ENCODE measurements at regions not wholly inside any gene's neighbourhood (a gene's known extent, or its start where the extent isn't known, plus 50 kb on each side); places are given as distances from the start of the nearest gene placed in this dataset.
A peak's percentile ranks its signal among the peaks of the same experiment; 100 is the strongest.

DNA sequence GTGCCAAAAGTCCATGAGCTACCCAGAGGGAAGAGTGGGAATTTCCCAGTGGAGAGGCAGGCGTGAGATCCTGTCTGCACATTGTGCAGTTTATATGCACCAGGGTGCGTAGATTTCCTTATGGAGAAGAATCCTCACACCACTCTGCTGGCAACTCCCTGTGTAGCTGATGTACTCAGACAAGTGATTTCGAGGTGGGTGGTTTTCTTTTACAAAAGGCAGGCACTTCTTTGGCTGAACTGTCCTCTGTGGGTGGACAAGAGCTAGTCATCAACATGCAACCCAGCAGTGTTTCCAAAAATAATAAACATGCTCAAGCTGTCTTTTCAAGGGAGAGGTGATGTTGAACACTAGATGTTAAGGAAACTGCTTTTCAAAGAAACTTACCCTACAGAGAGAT, 121.7 kb upstream of the NXT1 start:
- DNase-seq = no peak

DNA sequence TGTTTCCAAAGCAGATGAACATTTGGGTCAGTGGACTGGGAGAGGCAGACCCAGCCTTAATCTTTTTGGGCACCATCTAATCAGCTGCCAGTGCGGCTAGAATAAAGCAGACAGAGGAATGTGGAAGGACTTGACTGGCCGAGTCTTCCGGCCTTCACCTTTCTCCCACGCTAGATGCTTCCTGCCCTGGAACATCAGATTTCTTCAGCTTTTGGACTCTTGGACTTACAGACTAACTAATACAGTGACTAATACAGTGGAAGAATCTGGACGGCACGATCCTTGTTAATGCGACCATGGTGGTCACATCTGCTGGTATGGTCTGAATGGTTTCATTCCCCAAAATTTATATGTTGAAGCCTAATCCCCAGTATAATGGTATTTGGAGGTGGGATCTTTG, 122.6 kb upstream of the NXT1 start:
- DNase-seq = no peak

DNA sequence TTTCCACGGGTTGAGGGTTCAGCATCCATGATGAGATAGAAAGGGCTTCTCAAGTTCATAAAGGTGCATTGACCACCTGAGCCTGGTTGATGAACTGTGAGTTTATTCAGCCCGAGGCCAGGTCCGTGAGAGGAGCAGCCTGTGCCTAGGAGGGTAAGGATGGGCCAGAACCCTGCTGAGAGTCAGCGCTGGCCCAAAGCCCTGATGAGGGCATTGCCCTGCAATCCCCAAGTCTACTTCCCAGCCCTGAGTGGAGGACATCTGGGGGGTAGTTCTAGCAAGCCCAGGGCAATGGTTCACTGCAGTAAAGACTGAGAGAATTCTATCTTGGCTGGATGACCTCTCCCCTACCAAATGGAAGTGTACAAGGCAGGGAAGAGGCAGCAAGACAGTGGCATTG, 123.3 kb upstream of the NXT1 start:
- DNase-seq = no peak

DNA sequence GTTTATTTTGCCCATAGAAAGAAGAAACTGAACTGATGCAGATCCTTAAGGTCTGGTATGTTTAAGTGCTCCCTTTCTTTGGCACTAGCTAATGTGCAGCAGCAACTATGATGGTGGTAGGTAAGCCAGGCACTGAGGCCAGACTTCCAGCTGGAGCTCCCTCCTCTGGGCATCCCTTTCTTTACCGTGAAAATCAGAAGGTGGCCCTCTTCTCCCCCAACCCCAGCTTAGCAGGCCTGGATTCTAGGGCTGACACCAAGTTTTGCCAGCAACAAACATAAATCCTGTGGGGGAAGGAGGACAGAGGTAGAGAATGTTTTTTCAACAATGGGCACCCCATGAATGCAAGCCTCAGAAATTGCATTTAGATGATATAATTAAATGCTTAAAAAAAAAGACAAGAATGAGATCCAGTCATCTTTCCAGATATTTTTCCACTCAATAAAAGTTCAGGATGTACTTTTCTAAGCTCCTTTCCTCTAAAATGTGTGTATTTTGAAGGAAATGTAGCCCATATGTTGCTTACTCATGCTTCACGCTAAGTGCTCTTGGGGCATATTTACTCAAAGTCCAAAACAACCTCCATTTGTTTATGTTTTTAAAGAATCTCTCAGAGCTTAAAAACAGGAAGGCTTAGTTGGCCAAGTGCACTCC, 123.9 kb upstream of the NXT1 start:
- DNase-seq = no peak

DNA sequence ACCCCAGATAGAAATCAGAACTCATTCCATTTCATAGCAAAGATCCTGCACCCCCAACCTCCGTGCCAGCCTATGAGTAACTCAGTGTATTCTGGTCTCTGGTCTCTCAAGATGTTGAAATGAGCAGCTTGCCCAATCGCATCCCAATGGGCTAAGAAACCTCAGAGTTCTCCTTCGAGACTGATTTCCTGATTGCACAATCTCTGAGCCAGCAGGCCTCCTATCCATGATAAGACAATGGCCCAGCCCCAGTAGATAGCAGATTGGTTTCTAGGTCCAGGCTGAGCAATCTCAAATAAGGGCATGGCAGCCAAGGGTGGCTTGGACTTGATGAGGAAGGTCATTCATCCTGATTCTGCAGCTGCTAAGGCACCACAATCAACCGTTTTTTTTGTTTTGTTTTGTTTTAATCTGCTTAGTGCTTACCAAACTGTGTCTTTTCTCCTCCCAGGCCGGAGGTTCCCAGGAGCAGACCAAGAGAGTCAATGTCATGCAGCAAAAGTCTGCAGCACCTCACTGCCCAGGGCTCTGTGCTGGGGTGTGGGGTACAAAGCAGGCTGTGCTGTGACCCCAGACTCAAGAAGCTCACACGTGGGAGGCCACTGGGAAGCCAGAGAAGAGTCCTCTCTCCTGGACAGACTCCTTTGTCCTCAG, 125.1 kb upstream of the NXT1 start:
- peak in 1 of 2 donors; percentile 72 for DNase-seq

DNA sequence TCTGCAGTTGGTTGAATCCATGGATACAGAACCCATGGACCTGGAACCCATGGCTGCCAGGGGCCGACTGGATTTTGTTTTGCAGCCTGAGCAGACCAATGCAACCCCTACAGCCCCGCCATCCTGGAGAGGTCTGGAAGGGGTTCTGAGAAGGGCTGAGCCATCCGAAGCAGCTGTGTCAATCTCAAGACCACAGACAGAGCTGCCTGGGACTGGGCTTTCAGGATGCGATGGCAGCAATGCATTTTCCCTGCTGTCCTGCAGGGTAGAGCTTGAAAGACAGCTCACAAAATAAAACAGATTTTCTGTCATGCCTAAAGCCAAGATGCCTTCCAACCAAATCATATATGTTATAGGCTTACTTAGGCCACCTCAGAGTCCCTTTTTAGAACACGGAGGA, 125.8 kb upstream of the NXT1 start:
- no peak for DNase-seq

DNA sequence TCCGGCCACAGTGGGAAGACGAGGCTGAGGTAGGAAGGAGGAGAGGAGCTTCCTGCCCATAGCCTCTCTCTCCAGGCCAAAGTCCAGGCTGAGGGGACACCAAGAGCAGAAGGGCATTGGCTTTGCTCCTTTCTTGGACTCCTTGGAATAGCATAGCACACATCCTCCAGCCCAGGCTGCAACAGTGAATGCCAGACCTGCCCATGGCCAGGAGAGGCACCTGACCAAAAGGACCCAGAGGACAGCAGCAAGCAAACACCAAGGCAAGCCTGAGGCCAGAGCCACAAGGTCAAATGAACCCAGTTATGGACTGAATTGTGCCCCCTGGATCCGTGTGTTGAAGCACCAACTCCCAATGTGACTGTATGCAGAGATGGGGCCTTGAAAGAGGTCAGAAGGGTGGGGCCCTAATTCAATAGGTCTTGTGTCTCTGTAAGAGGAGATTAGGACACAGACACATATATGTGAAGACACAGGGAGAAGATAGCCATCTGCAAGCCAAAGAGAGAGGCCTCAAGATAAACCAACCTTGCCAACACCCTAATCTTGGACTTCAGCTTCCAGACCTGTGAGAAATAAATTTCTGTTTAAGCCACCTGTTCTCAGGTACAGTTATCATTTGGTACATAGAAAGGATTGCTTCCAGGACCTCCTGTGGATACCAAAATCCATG, 126.5 kb upstream of the NXT1 start:
- no peak for DNase-seq

DNA sequence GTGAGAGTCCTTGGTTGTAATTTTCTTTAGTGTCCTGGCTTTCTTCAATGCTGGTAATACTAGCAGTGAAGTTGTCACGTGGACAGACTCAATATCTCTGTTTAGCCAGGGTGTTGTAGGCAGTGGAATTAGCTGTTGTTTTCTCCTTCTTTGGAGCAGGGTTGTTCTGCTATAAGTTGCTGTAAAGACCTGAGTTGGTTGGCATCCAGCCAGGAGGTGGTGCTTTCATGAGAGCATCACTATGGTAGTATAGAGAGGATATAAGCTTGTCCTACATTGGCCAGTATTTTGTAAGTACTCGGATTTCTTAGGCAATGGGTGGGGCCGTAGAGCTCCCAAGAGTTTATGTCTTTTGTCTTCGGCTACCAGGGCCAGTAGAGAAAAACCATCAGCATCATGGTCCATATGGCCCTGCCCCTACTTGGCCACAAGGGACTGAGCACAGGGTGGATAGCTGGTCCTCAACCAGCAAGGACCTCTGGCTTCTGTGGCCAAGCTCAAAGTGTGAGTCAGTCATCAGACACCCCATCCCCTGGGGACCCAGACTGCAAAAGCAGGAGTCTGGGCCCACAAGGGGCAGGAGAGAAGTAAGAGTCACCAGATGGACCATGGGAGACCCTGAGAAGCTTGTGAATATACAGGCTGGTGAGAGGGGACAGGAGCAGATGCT, 127.9 kb upstream of the NXT1 start:
- no peak for DNase-seq

DNA sequence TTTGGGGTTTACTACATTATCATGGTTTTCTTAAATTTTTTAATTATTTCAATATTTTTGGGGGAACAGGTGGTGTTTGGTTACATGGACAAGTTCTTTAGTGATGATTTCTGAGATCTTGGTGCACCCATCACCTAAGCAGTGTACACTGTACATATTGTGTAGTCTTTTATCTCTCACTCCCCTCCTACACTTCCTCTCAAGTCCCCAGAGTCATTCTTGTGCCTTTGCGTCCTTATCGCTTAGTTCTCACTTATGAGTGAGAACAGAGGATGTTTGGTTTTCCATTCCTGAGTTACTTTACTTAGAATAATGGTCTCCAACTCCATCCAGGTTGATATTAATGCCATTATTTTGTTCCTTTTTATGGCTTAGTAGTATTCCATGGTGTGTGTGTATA, 130.9 kb upstream of the CD93 start:
- no peak for DNase-seq

DNA sequence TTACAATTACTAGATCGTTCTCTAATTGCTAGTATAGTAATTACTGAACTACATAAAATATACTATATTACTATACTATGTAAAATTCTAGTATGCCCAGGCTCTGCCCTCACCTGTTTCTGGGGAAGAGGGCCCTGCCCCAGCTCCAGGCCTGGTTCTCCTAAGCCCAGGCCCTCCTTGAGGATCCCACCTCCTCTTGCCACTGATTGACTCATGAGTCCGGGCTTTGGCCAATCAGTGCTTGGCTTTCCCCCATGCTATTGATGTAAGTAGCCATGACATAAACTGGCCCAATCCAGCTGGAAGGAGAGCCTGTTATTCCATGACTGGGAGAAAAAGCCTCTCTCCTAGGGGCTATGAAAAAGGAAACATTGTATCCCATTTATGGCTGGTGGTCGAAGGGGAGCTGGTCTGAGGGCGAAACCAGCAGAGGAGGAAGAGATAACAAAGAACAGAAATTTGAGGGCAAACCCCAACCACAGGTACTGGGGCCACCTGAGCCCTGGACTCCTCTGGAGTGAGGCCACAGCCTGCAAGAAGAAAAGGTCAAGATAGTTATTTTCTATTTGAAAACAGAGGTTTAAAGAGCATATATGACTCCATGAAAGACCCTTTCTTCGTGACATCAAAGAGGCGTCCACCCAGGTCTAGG, 129.3 kb upstream of the CD93 start:
- no peak for DNase-seq

DNA sequence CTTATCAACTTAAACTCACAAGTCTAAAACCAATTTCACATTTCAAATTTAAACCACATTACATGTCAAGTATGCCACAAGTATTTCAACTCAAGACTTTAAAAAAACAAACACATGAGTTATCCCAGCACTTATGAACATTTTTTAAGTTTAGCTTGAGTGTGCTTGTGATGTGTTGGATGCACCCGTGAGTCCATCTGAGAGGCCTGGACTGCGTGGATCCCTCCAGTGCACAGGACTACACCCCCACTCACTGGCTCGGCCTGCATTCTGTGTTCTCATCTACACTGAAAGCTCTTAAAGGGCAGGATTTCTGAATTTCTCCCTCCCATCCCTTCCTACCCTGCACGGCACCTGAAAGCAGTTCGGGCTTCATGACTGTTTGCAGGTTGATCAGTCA, 128.8 kb upstream of the CD93 start:
- no peak for DNase-seq

DNA sequence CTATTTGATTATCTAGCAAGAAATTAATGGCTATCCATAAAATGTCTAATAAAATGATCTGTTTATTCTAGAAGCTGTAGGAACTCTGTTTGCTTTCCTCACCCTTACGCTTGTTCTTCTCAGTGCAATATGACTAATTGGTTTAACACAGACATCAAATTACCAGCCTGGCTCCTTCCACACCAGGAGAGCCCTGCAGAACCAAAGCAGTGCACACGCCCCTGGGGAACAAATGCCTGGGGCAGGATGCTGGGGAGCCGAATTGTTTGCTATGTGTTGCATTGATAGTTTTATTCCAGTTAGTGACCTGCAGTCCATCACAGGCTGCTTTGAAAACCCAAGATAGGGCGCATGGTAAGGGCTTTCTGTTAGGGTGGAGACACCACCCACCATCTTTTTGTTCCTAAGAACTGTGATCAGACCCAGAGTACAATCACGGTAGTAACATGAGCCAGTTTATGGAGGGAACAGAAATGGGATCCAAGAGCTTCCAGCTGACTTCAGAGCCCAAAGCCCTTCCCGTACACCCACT, 126.4 kb upstream of the CD93 start:
- no peak for DNase-seq

DNA sequence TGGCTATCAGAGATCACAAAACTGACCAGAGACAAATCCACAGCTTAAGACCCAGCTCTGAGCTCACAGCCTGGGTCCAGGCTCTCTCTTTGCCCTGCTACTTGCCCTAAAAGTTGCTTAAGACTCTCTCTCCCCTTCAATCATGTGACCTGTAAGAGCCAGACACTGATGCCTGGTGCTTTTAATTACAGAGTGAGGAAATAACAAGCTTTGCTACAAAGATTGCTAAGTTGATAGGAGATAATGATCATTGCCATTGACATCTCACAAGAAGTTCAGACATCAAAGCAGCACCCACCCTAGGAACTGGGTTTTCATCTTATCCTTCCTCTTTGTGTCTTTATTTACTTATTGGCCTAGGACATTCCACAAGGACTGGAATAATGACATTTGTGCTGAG, 125.9 kb upstream of the CD93 start:
- DNase-seq = no peak

DNA sequence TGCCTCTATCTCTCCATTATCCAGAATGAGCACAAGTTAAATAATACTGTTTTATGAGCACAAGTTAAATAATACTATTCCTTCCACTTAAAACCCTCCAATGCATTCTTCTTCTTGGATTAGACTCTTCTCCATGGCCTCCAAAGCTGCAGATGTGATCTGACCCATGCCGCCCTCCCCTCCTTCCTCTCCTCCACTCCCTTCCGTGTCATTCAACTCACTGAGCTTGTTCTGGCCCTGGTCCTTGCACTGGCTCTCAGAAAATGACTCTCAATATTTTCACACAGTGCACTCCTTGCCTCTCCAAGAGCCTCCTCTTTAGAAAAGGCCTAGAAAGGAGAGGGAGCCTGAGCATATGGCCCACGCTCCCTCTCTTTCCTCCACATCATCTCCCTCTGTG, 125.0 kb upstream of the CD93 start:
- DNase-seq = no peak

DNA sequence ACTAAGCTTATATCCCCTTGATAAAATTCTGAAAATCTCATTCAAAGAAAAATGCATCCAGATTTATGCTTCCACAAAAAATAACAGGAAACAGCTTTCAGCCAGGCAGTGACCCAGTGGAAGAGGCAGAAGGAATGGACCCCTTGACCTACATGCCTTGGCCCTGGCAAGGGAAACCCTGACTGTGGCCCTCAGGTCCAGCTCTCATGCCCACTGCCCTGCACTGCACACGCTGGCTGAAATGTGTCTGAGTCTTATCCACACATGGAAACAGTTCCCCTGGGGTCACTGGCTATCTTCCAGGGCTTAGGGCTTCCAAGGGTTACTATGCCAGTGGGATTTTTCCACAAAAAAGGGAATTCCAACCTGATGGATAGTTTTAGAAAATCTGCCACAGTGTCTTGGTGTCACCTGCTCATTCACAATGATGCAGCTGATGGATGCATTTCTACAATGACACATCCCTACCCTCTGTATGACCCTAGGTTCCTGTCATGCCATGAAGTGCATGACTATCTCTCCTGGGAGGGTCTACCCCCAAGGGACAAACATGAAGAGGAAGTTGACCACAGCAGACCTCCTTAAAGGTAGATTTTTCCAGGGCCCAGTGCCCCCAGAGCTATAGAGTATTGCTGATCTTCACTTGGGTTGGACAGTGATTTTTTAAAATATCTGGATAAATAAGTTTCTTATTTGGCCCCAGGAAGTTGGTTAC, 121.9 kb upstream of the CD93 start:
- no peak for DNase-seq

DNA sequence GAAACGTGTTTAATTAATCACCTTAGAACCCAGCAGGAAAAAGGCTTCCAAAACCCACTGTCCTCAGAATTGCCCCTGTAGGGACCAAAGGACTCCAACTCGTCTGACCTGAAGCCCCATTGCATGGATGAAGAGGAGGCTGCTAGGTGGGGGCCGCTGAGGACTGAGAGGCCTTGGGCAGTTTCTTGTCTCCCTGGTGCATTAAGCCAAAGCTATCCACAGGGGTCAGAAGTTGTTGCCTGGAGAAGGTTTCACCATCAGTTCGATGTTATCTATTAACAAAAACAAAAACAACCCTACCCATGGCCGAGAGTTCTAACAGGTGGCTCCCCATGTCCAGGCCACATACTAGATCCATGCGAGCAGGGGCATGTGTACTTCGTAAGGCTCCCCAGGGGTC, 120.9 kb upstream of the CD93 start:
- DNase-seq = no peak

DNA sequence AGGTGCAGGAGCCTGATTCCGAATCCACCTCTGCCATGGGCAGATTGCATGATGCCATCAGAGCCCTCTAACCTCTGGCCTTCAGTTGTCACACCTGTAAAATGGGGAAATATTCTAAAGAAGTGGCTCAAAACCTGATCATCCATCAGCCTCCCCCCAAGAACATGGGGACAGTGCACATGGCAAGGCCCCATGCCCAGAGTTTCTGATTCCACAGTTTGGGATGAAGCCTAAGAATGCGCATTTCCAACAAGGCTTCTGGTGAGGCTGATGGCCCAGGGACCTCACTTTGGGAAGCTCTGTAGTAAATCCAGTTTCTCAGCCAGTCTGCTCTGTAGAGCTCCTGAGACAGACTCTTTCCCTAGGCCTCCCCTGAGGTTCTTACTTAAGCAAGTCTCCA, 119.9 kb upstream of the CD93 start:
- DNase-seq = no peak

DNA sequence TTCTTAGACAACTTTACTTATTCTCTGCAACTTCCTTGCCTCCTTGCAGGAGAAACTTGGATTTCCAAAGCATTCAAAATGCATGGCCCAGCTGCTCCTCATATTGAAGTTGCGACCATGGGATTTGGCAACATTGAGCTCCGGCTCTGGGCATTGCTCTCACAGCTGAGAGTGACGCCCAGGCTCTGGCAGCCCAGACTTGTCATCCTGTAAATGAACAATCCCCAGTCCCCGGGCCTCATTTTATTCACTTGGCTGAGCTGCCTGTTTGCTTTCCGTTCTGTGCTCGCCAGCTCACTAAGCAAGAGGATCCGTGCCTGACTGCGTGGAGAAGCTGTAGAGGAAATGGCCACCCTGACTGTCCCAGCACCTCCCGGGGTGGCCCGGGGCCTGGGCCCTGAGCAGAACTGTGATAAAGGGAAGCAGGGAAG, 119.5 kb upstream of the CD93 start:
- no peak for DNase-seq

DNA sequence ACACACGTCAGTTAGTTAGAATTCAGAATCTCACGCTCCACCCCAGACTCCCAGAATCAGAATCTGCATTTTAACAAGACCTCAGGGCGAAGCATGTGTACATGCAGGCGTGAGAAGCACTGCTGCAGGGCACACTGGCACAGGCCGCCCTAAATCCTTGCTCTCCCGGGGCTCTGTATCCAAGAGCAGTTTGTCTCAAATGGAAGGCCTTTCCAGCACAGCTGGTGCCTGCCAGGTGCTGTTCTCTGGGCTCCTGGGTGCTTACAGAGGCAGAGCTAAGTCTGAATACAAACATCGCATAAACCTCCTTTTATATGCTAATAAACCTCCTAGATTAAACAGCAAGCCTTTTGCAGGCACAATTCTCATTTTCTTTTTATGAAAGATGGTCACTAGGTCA, 119.1 kb upstream of the CD93 start:
- no peak for DNase-seq

DNA sequence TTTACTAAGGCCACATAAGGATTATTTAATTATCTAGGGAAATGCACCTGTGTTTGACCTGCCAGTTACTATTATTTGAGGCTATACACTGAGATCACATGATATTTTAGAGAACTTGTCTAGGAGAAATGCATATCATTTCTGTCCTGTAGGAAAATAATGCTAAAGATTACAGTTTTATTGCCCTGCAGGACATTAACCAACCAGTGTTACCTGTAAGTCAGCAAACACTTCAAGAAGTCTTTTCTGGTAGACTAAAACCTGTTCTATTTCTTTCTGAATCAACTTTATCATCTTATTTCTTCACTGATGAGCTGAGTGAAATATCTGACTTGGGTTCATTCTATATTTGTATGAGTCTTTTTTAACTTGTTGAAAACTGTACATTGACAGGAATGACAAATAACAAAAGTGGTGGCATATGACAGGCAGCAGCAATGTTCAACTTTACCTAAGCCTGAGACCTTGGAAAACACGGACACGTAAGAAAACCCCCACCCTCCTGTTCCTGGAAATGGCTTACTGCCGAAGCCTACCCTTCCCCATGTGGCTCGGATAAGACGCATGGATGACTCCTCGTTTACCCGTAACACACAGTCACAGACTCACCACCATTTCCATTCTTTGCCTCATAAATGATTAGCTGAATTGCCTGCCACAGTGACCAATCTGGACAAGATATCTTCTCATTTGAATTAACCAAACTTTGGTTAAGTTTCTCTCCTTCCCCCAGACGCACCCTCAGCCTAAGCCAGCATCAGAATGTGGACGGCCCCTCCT, 118.0 kb upstream of the CD93 start:
- DNase-seq = no peak

DNA sequence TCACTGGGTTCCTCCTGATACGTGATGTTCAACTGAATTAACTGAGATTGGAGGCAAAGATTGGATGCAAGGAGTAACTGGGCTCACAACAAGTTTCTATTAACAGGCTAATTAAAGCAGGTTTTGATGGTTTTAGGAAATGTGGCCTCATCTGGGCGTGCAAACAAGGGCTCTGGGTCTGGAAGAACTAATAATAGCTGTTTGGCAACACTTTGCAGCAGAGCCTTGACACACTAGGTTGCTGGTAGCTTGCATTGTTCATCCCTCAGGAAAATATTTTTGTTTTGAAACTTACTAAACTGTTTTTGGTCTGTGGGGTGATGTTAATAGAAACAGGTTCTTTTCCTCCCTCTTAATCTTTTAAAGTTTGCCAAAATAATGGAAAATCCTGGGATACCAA, 117.2 kb upstream of the CD93 start:
- no peak for DNase-seq

DNA sequence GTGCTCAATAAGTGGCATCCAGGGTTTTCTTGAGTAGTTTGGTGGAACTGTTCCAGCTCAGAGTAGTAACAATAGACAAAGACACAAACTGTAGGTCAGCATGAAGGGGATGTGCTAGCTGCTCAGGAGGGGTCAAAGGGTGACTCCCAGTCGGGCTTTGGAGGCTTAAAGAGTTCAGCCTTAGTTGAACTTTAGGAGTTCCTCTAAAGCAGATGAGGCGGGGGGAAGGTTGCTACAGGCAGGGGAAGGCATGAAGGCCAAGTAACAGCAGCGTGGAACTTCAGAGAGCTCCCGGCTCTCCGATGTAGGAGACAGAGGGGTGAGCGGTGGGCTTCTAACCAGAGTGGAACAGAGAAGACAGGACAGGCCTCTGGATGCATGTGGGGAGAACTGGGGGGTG, 115.5 kb upstream of the CD93 start:
- no peak for DNase-seq
